ENCODE measurements at regions not wholly inside any gene's neighbourhood (a gene's known extent, or its start where the extent isn't known, plus 50 kb on each side); places are given as distances from the start of the nearest gene placed in this dataset.

- DNase-seq (ENCODE audit: low read depth): no peak
- TF ChIP-seq MYC (IDR thresholded peaks at IDR 0.05; ENCODE audit: low read depth, low read length) (no peak), MAX (IDR thresholded peaks at IDR 0.05; ENCODE audit: low read depth, low read length) (no peak), POLR2A (IDR thresholded peaks at IDR 0.05; ENCODE audit: extremely low read depth, insufficient read length) (no peak), CTCF (IDR thresholded peaks at IDR 0.05; ENCODE audit: low read depth, low read length) (no peak)
- H3K4me3 ChIP-seq (ENCODE audit: low read depth, low read length): no peak overlapping the region
These were observed 223.4 kb downstream of the SP3 start for GRCh38 chr2:173741759-173742158.

- DNase-seq (ENCODE audit: low read depth): no peak
- H3K4me3 ChIP-seq (ENCODE audit: low read depth, low read length): no peak overlapping the region
- TF ChIP-seq POLR2A (IDR thresholded peaks at IDR 0.05; ENCODE audit: extremely low read depth, insufficient read length): no peak
- TF ChIP-seq CTCF (IDR thresholded peaks at IDR 0.05; ENCODE audit: low read depth, low read length): no peak
- TF ChIP-seq MYC (IDR thresholded peaks at IDR 0.05; ENCODE audit: low read depth, low read length): no peak
- TF ChIP-seq MAX (IDR thresholded peaks at IDR 0.05; ENCODE audit: low read depth, low read length): no peak
These were observed 218.1 kb downstream of the SP3 start for GRCh38 chr2:173747035-173747434.

DNA sequence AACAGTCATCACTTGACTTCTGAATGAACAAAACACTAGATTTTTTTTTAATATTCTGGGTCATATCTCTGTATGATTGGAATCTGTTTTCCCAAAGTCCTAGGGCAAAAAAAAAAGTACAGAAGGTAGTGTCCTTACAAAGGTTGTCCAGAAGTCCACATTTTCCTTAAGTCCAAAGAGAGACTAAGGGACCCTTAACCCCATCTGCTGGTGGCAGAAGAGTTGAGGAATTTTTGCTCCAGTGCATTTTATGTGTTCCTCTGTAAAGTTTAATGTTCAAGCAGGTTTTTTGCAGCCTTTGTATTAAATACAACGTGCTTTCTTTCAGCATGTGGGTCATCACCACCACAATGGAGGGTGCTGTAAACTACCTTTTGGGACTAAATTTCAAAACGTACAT lies 215.9 kb downstream of the SP3 start:
- peak; percentile 13 for DNase-seq (ENCODE audit: low read depth)

GRCh38 chr2:173750353-173750801 lies 214.8 kb downstream of the SP3 start:
- DNase-seq (ENCODE audit: low read depth): no peak
- no peak overlapping the region for H3K4me3 ChIP-seq (ENCODE audit: low read depth, low read length)
- no peak for TF ChIP-seq MYC (IDR thresholded peaks at IDR 0.05; ENCODE audit: low read depth, low read length)
- no peak for TF ChIP-seq MAX (IDR thresholded peaks at IDR 0.05; ENCODE audit: low read depth, low read length)
- no peak for TF ChIP-seq CTCF (IDR thresholded peaks at IDR 0.05; ENCODE audit: low read depth, low read length)
- TF ChIP-seq POLR2A (IDR thresholded peaks at IDR 0.05; ENCODE audit: extremely low read depth, insufficient read length): no peak

More for the DNA sequence above, 215.9 kb downstream of the SP3 start:
- TF ChIP-seq POLR2A (IDR thresholded peaks at IDR 0.05; ENCODE audit: extremely low read depth, insufficient read length) (no peak), MYC (IDR thresholded peaks at IDR 0.05; ENCODE audit: low read depth, low read length) (no peak), MAX (IDR thresholded peaks at IDR 0.05; ENCODE audit: low read depth, low read length) (no peak), CTCF (IDR thresholded peaks at IDR 0.05; ENCODE audit: low read depth, low read length) (no peak)
- no peak overlapping the region for H3K4me3 ChIP-seq (ENCODE audit: low read depth, low read length)

GRCh38 chr2:173750831-173751230 lies 214.3 kb downstream of the SP3 start:
- no peak for DNase-seq (ENCODE audit: low read depth)
- no peak overlapping the region for H3K4me3 ChIP-seq (ENCODE audit: low read depth, low read length)
- TF ChIP-seq CTCF (IDR thresholded peaks at IDR 0.05; ENCODE audit: low read depth, low read length) (no peak), MYC (IDR thresholded peaks at IDR 0.05; ENCODE audit: low read depth, low read length) (no peak), POLR2A (IDR thresholded peaks at IDR 0.05; ENCODE audit: extremely low read depth, insufficient read length) (no peak), MAX (IDR thresholded peaks at IDR 0.05; ENCODE audit: low read depth, low read length) (no peak)

All from NB4 (cell line).